Kidney (tissue), 13 donors: ENCODE measurements at regions not wholly inside any gene's neighbourhood (a gene's known extent, or its start where the extent isn't known, plus 50 kb on each side); places are given as distances from the start of the nearest gene placed in this dataset.

Experiments
- DNase-seq, 5 donors: peaks; one replicate each; pipeline ENCODE4 v3.0.0-alpha.2; 2013 to 2020
- FAIRE-seq: peaks from 2 replicates; lab custom pipeline; 2012; peaks lifted over from hg19 to GRCh38; lab: Jason Lieb, UNC
- H3K27ac ChIP-seq, 2 donors: one replicate each; pipeline ENCODE4 v1.7.0; 2013; ENCODE audit warnings: low read depth in 2 of 2, low read length in 2 of 2, inconsistent platforms in 1 of 2
- H3K27me3 ChIP-seq: one replicate; pipeline ENCODE4 v1.7.1; 2013; ENCODE audit warnings: low read length, inconsistent platforms; ENCODE audit not compliant: control insufficient read depth, insufficient read depth
- H3K36me3 ChIP-seq, 3 donors: one replicate each; pipeline versions ENCODE4 v1.7.0 to v1.7.1; 2013; ENCODE audit warnings: low read length in 3 of 3, control low read depth in 1 of 3, inconsistent platforms in 1 of 3; ENCODE audit not compliant: insufficient read depth in 3 of 3, control insufficient read depth in 2 of 3
- H3K4me1 ChIP-seq, 3 donors: one replicate each; pipeline versions ENCODE4 v1.7.0 to v1.7.1; 2013; ENCODE audit warnings: low read length in 3 of 3, inconsistent platforms in 1 of 3, low read depth in 1 of 3; ENCODE audit not compliant: control insufficient read depth in 2 of 3, insufficient read depth in 2 of 3
- H3K4me3 ChIP-seq, 3 donors: one replicate each; pipeline versions ENCODE4 v1.7.0 to v1.8.1; 2013; ENCODE audit warnings: low read length in 3 of 3, control low read depth in 1 of 3, inconsistent platforms in 1 of 3
- H3K9ac ChIP-seq, 3 donors: one replicate each; pipeline versions ENCODE4 v1.7.0 to v1.7.1; 2013; ENCODE audit warnings: low read length in 3 of 3, control low read depth in 1 of 3, inconsistent platforms in 1 of 3
- H3K9me3 ChIP-seq, 3 donors: one replicate each; pipeline versions ENCODE4 v1.7.0 to v1.7.1; 2013; ENCODE audit warnings: low read length in 3 of 3, control low read depth in 1 of 3, inconsistent platforms in 1 of 3; ENCODE audit not compliant: control insufficient read depth in 2 of 3, insufficient read depth in 1 of 3
- CTCF ChIP-seq: IDR thresholded peaks from 3 replicates; pipeline ENCODE4 v1.5.1; 2012; ENCODE audit warnings: mild to moderate bottlenecking, moderate library complexity, borderline replicate concordance; ENCODE audit not compliant: insufficient read depth; ENCODE audit errors: extremely low read depth
- intact Hi-C: fragments of 100-400 bp; cut with DNase I; formaldehyde crosslinking; loops from one replicate; pipeline ENCODE4 v1.11.1; 2022
- donor health status: control.
- donor health status: control.
- donor health status: control.
- donor health status: control.
- donor health status: control.
- donor health status: DM: yes; HTN: yes; CAD: no.
- donor health status: Normal renal cell carcinoma (clear cell type).

- Histone ChIP-seq H3K9me3 (no peaks in the 10 kb centered on the region), H3K36me3 (no peaks in the 10 kb centered on the region), H3K9ac (no peak overlapping the region), H3K4me3 (no peak overlapping the region), H3K27ac (no peak overlapping the region), H3K4me1 (no peaks in the 10 kb centered on the region), H3K27me3 (no peaks in the 10 kb centered on the region)
- DNase-seq (peak in 1 of 5 donors; percentile 4), FAIRE-seq (no peak)
- no peak for TF ChIP-seq CTCF
- intact Hi-C loops: no loop called here
Observed at GRCh38 chr5:110027527-110028322, 338.0 kb downstream of the MAN2A1 start.

- H3K27me3 ChIP-seq: no peaks in the 10 kb centered on the region
- H3K27ac ChIP-seq: no peak overlapping the region
- TF ChIP-seq CTCF: no peak
- no peak for FAIRE-seq
- intact Hi-C loops: no loop called here
- DNase-seq: peak in 2 of 5 donors; percentile 7 to 12
- no peak overlapping the region for H3K9ac ChIP-seq
- no peak overlapping the region for H3K4me3 ChIP-seq
- H3K36me3 ChIP-seq: no peaks in the 10 kb centered on the region
- no peaks in the 10 kb centered on the region for H3K9me3 ChIP-seq
- no peaks in the 10 kb centered on the region for H3K4me1 ChIP-seq
Observed at GRCh38 chr5:110031402-110032140, 341.8 kb downstream of the MAN2A1 start.

GRCh38 chr5:110032376-110032775, 342.6 kb downstream of the MAN2A1 start:
- no peak for DNase-seq
- TF ChIP-seq CTCF: no peak
- Histone ChIP-seq H3K27ac (no peak overlapping the region), H3K9ac (no peak overlapping the region), H3K9me3 (no peaks in the 10 kb centered on the region), H3K4me1 (no peaks in the 10 kb centered on the region), H3K4me3 (no peak overlapping the region), H3K27me3 (no peaks in the 10 kb centered on the region), H3K36me3 (no peaks in the 10 kb centered on the region)
- intact Hi-C loops: no loop called here
- no peak for FAIRE-seq
